KBM-7 (cell line): ENCODE measurements at regions not wholly inside any gene's neighbourhood (a gene's known extent, or its start where the extent isn't known, plus 50 kb on each side); places are given as distances from the start of the nearest gene placed in this dataset.
A peak's percentile ranks its signal among the peaks of the same experiment; 100 is the strongest.
"Not testable (repeated sequence)": the region's sequence is repeated elsewhere in the genome, so short reads cannot be mapped to it uniquely, and the experiment has no call there.

Source experiments
- DNase-seq: peaks from one replicate; pipeline ENCODE4 v3.0.0-alpha.2; 2015
- in situ Hi-C: fragments of 300-500 bp; cut with MboI; formaldehyde crosslinking; loops from 2 replicates; pipeline ENCODE4 v1.14.3; 2020; ENCODE audit warnings: low sequenced_read_pairs, low pct_unique_long_range_greater_than_20kb, mixed read lengths

DNA sequence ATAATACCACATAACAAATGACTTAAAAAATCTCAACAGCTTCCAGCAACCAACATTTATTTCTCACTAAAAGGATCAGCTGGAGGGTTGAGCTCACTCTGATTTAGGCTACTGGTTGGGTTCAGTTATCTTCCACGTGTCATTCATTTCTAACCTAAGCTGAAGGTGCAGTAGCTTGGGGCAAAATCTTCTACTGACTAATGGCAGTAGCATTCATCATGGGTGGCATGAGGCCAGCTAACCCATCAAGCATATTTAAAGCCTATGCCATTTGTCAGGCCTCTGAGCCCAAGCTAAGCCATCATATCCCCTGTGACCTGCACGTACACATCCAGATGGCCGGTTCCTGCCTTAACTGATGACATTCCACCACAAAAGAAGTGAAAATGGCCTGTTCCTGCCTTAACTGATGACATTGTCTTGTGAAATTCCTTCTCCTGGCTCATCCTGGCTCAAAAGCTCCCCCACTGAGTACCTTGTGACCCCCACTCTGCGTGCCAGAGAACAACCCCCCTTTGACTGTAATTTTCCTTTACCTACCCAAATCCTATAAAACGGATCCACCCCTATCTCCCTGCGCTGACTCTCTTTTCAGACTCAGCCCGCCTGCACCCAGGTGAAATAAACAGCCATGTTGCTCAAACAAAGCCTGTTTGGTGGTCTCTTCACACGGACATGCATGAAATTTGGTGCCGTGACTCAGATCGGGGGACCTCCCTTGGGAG lies 324.7 kb upstream of the LMCD1 start:
- DNase-seq, in situ Hi-C loops: not testable (repeated sequence)

DNA sequence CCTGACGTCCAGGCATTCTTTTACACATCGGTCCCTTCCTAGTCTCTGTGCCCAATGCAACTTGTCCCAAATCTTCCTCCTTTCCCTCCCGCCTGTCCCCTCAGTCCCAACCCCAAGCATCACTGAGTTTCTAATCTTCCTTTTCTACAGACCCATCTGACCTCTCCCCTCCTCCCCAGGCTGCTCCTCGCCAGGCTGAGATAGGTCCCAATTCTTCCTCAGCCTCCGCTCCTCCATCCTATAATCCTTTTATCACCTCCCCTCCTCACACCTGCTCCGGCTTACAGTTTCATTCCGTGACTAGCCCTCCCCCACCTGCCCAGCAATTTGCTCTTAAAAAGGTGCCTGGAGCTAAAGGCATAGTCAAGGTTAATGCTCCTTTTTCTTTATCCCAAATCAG lies 323.1 kb upstream of the LMCD1 start:
- in situ Hi-C loops, DNase-seq: not testable (repeated sequence)

DNA sequence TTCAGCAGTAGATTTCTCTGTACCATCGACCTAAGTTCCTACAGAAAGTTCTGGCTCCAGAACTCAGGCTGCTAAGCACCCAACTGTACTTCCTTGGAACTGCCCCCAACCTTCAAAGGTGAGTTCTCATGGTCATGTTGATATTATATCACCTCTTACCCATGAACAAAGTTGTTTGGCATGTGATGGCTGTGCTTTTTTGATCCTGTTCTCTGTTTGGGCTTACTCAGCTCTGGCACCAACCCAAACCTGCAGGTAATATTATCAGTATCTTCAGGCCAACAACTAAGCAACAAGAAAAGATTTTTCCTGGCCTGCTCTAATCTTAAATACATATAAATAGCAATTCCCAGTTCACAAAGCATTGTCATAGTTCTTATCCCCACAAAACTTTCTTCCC lies 318.7 kb upstream of the LMCD1 start:
- no peak for DNase-seq
- in situ Hi-C loops, result no loop called here

DNA sequence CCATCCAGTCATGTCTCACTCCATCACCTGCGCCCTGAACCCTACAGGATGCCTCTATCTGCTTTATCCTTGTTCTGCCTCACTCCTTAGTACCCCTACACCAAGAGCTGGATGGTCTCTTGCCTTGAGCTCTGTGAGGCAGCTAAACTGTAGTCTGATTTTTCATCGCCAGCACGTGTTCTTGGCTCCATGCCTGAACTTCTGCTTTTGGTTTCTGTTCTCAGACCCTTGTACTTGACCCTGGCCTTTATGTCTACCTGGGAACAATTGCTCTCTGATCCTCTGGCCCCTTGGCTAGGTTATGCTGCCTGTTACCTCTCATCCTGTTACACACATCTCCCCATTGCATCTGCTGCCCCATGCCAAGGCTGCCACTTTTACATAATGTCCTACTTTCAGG lies 318.0 kb upstream of the LMCD1 start:
- peak; percentile 15 for DNase-seq
- in situ Hi-C loops, result no loop called here

DNA sequence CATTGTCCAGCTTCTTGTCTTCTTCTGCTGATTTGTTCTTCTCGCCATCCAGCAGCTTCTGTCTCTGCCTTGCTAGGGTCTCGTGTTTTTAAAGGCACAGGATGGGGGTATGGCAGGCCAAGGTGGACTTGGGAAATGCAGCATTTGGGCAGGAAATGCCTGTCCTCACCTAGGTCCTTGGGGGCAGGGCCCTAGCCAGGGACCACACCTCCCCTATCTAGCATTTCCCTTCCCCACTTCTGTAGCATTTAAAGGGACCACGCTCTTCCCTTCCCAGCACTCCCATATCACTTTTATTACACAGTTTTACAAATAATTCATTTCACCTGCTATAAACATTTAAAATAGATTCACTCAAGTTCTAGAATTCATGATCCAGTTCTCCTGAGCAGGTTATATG lies 315.4 kb upstream of the LMCD1 start:
- in situ Hi-C loops, result no loop called here
- no peak for DNase-seq

DNA sequence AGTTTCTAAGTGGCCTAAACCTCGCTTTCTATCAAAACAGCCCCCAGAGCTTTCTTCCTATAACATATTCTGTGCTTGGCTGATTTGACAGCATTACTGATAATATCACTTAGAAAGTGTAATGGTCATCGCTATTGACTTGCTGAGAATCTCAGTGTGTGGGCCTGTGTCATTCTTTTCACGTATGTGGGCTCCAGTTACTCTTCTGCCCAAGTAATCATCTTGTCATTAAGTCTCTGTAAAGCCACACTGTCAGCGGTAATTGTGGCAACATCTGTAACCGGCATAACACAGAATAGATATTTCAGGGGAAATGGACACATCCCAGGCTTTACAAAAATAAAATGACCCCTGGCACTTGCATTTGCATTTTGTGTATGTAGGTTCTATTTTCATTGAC lies 313.6 kb upstream of the LMCD1 start:
- in situ Hi-C loops, result no loop called here
- DNase-seq, result no peak

DNA sequence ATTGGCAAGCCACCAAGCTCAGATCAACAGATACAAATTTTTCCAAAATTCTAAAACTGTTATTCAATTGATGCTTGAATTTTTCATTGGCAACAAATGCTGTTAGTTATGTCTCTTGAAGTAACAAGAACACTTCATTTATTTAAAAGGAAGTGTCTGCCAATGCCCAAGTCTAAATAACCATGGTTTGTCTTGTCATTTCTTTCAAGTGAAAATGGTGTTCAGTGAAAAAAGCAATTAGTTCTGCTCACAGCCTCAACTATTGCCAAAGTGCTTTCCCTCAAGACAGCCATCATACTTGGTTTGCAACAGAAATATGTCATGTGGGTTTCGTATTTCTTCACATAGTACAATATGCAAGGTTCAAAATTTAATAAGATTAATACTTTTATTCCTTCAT lies 312.6 kb upstream of the LMCD1 start:
- in situ Hi-C loops, result no loop called here
- no peak for DNase-seq

DNA sequence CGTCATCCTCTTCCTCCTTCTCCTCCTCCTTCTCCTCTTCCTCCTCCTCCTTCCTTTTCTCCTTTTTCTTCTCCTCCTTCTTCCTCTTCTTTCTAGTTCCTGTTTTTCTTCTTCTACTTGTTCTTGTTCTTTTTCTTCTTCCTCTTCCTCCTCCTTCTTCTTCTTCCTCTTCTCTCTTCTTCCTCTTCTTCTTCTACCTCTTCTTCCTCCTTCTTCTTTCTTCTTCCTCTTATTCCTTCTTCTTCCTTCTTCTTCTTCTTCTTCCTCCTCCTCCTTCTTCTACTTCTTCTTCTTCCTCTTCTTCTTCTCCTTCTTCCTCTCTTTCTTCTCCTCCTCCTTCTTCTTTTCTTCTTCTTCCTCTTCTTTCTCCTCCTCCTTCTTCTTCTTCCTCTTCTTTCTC lies 310.2 kb upstream of the LMCD1 start:
- DNase-seq, result no peak
- in situ Hi-C loops, result no loop called here

DNA sequence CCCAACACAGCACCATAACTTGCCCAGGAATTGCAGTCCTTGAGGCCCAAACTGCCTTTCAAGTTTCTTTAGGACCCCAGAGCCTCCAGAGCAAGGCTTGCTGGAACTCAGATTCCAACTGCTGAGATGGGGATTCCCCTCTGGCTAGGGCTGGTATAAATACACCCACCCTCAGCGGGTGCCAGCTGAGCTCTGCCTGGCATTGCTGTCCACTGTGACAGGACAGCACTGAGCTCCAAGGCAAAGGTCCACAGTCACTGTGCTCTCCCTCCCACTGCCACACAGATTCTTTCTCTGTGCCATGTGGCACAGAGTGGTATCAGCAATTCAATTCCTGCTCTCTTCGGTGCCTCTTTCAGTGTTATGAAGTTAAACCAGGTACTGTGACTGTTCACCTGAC lies 304.2 kb upstream of the LMCD1 start:
- no peak for DNase-seq

DNA sequence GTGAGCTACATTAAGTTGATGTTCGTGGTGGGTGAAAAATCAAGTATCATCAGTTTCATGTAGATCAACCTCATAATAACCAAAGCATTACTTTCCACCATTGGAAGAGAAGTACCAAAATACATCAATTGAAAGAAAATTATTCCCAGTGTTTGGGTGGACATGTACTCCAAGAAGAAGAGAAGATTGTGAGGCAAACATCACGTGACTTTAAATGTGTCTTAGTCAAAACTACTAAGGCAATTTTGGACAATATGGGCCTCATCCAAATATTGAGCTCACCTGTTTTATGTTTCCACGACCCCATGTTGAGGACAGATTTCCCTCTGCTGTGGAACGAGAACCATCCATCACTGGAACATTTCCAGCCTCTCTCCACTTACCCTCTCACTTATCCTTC lies 303.0 kb upstream of the LMCD1 start:
- in situ Hi-C loops, result no loop called here

More for the DNA sequence above, 304.2 kb upstream of the LMCD1 start:
- in situ Hi-C loops, result no loop called here

DNA sequence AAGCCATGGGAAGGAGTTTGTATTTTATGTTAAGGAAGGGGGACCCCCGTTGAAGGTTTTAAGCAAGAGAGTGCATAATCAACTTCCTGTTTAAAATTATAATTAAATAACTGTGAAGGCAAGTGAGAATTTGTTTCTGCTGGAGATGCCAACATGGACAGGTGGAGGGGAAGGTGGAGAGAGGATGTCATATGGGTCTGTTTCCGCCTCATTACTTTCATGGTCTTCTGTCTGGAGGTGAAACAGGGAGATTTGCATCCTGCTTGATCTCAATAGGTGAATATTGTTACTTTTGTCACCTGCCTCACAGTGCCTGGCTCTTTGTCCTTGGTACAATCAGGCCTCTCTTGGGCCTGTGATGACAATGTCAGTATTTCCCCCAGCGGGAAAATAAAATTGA lies 300.6 kb upstream of the LMCD1 start:
- in situ Hi-C loops, result no loop called here
- no peak for DNase-seq

More for the DNA sequence above, 303.0 kb upstream of the LMCD1 start:
- no peak for DNase-seq

DNA sequence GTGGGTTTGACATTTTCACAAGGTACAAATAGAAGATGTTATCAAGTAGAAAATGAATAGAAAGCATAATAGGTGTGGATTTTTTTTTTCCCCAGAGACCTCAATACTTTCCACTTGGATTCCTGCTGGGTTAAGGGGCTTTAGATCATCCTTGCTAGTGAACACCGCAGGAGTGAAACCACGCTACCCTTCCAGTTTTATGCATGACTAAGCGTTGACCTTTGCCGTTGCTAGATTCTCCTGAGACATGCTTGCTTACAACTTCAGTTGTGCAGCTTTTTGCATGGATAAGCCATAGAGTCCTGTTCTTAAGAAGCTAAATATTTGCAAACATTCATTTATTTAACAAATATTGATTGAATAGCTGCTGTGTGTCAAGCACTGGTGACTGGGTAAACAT lies 299.7 kb upstream of the LMCD1 start:
- DNase-seq, result no peak

DNA sequence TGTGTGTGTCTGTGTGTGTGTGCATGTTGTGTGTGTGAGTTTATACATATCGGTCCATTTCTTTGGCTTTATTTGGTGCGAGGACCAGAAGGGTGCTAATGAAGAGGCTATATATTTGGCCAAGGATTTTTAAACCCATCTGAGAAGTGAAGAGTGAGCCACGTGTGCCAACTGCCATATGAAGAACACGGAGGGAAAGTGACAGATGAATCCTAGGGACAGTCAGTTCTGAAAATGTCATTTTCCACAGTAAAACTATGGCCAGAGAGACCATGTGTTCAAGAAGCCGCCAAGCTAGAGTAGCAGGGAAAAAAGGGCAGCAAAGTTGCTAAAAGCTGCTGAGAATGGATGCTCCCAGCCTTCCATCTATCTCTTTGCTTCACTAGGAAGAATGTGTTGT lies 297.3 kb upstream of the LMCD1 start:
- no peak for DNase-seq
- in situ Hi-C loops, result no loop called here

More for the DNA sequence above, 299.7 kb upstream of the LMCD1 start:
- in situ Hi-C loops, result no loop called here

DNA sequence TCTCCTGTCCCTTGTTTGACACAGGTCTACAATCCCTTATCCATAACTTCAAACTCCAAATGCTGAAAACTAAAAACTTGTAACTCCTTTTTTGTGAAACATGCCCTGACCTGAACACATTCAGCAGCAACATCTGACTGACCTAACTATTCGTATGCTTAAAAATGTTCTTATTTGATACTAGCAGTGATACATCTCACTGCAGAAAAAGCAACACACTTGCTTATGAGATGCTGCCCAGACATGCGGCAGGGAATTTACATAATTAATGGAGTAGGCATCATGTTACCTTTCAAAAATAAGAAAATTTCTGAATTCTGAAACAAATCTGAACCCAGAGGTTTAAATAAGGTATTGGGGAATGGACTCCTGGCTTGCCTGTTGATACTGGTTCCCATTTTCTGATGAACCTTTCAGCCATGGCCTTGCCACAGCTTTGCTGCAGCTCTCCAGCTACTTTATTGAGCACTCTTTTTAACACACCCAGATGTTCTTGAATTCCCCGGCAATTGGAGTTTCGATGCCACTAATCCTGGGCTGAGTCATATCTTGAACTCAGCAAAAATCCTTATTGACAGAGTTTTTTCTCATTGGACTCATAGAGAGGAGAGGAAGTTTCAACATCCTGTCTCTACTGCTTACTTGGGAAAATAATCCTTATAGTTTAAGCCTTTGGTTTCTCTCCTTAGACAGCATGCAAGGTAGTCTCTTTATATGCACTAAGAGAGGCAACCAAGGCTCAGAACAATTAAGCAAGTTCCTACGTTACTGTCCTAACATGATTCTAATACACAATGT lies 296.6 kb upstream of the LMCD1 start:
- DNase-seq, result no peak
- in situ Hi-C loops, result no loop called here

DNA sequence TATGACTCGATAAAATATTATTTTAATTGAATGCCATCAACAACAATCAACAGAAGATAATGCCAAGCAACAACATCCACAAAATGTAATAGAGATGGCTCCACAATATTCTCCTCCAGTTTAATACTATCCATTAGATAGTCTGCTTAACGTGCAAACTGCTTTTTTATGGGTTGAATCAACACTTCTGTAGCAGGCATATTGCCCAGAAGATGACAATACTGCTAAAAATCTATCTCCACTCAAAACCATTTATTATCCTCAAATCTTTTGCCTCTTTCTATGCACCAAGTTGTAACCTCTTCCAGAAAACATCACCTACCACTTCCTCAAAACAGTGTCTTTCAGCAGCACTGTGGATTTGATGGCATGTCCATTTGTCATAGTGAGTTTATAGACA lies 295.7 kb upstream of the LMCD1 start:
- in situ Hi-C loops, result no loop called here
- no peak for DNase-seq

DNA sequence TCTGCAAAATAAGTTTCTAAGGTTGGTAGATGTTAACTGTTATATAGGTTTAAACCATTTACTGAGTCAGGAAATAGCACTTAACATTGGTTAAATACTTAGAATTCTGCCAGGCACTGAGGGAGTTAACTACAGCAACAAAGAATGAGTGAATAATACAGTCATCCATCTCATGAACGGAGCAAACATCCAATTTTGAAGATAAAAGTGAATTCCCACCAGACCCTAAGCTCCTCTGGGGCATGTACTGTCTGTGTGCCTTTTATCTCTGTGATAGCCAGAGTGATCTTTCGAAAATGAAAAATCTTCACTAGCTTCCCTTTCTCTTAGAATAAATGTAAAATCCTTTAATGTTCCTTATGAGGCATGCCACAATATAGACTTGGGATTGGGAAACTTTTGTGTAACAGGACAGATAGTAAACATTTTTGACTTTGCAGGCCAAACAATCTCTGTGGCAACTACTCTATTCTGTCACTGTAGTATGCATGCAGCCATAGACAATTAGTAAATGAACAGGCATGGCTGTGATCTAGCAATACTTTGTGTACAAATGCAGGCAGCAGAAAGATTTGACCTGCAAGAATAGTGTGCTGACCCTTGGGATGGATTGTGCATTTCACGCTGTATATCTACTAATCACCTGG lies 294.5 kb upstream of the LMCD1 start:
- in situ Hi-C loops, result no loop called here
- no peak for DNase-seq

DNA sequence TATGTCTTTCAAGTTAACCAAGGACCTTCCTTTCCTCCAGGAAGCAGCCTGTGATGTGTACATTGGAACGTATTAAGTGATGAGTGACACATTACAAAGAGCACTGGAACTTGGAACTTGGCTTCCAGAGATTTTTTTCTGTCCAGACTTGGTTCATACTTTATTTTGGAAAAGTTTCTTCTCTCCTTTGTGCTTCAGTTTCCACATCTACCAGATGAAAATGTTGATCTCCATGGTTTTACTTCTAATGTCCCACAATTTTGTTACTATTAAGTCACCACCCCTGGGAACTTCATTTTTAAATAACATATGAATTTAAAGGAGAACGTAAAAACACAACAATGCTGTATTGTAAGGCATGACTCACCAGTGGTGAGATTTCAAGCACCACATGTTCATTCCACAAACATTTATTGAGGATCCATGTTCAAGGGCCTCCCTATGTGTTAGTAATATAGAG lies 290.7 kb upstream of the LMCD1 start:
- in situ Hi-C loops, result no loop called here
- DNase-seq, result no peak

DNA sequence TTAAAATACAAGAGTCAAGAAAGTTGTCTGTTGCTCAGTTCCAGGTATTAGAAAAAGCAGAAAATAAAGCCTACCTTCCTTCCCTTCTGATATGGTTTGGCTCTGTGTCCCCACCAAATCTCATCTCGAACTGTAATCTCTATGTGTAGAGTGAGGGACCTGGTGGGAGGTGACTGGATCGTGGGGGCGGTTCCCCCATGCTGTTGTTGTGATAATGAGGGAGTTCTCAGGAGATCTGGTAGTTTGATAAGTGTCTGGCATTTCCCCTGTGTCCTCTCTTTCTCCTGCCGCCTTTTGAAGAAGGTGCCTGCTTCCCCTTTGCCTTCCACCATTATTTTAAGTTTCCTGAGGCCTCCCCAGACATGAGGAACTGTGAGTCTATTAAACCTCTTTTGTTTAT lies 288.8 kb upstream of the LMCD1 start:
- DNase-seq, result no peak
- in situ Hi-C loops, result no loop called here

DNA sequence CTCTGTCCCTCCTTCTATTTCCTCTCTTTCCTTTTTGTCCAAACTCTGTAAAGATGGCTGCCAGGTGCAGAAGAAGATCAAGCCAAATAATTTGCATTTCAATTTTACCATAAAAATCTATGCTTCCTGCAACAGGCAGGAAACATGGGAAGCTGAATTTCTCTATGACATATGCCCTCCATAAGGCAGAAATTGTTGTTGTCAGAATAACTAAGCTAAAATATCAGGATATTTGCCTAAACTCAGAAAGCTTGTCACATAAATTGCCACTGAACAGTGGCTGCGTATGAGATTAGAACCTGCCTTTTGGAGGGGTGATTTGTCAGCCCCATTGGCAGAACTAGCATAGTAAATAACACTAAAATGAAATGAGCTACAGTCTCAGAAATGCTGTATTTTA lies 288.3 kb upstream of the LMCD1 start:
- no peak for DNase-seq
- in situ Hi-C loops, result no loop called here

DNA sequence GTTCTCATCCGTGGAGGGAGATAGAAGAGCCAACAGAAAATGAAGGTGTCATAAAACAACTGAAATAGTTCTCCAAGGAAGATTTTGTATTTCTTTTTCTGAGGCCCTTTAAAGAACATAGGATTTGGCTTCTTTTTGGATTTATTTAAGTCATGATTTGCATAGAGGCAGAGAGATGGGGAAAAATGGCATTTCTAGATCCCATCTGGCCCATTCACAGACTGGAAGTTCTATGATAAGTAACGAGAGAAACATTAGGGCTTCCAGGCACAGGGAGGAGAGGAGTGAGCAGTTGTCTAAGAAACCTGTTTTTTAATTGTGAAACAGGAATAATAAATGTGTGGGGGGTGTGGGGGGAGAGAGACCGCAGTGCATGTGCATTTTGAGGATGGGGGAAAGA lies 285.8 kb upstream of the LMCD1 start:
- no peak for DNase-seq
- in situ Hi-C loops, result no loop called here
